PFSK-1 (cell line): ENCODE measurements at regions not wholly inside any gene's neighbourhood (a gene's known extent, or its start where the extent isn't known, plus 50 kb on each side); places are given as distances from the start of the nearest gene placed in this dataset.

ENCODE experiments used
- FOXP2 ChIP-seq: optimal IDR thresholded peaks from 2 replicates; pipeline ENCODE3; 2011; ENCODE audit warnings: borderline replicate concordance, control low read depth, inconsistent platforms; ENCODE audit not compliant: insufficient read depth; ENCODE audit errors: extremely low read length, extremely low read depth
- POLR2AphosphoS5 ChIP-seq: IDR thresholded peaks from 2 replicates; pipeline ENCODE4 v1.6.1; 2012; ENCODE audit warnings: low read depth, mild to moderate bottlenecking, control low read depth, low read length, moderate library complexity
- SIN3A ChIP-seq: IDR thresholded peaks from 2 replicates; pipeline ENCODE4 v1.6.1; 2012; ENCODE audit warnings: mild to moderate bottlenecking, low read length, moderate library complexity, borderline replicate concordance; ENCODE audit not compliant: insufficient read depth
- TAF1 ChIP-seq: IDR thresholded peaks from 2 replicates; pipeline ENCODE4 v1.6.1; 2012; ENCODE audit warnings: low read length, control low read depth, borderline replicate concordance; ENCODE audit not compliant: insufficient read depth
- TF ChIP-seq, protein P1 (sequence below), 2 experiments: IDR thresholded peaks; 2 replicates each; pipeline versions ENCODE4 v1.6.1 to v1.8.0; 2011 to 2012; ENCODE audit warnings: low read depth in 2 of 2, low read length in 2 of 2, control low read depth in 1 of 2, inconsistent platforms in 1 of 2, mild to moderate bottlenecking in 1 of 2, moderate library complexity in 1 of 2; ENCODE audit not compliant: insufficient read depth in 1 of 2

DNA sequence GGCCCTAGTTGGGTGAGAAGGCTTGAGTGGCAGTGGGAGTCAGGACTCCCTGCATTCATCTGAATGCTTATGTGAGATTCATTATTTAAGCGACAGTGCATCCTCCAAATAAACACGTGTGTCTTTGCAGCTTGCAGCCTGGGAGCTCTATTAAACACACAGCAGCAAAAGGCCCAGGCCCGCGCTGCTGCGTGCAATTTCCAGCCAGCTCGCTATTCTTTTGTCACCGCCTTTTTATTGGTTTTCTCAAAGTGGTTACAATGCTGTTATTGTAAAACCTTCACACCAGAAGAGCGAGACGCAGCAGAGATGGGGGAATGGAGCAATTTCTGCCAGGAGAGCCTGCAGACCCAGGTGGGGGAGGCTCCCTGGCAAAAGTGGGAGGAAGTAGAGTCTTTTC, 252.5 kb downstream of the BCOR start:
- TF ChIP-seq TAF1 = no peak
- TF ChIP-seq POLR2AphosphoS5 = no peak
- TF ChIP-seq SIN3A = no peak
- TF ChIP-seq FOXP2 = no peak

DNA sequence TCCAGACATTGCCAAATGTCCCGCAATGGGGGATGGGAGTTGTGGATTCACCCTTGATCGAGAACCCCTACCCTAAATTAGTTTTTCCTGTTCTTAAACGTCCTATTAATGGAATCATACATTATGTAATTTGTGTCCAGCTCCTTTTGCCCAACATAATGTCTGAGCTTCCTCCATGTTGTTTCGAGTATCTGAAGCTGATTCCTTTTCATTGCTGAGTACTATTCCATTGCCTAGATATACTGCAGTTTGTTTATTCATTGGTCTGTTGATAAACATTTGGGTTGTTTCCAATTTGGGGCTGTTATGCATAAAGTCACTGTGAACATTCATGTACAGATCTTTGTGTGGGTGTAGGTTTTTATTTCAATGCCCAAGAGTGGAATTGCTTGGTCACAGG, 251.3 kb downstream of the BCOR start:
- TF ChIP-seq TAF1 (no peak), POLR2AphosphoS5 (no peak), FOXP2 (no peak), SIN3A (no peak)
- TF ChIP-seq, protein P1, sequence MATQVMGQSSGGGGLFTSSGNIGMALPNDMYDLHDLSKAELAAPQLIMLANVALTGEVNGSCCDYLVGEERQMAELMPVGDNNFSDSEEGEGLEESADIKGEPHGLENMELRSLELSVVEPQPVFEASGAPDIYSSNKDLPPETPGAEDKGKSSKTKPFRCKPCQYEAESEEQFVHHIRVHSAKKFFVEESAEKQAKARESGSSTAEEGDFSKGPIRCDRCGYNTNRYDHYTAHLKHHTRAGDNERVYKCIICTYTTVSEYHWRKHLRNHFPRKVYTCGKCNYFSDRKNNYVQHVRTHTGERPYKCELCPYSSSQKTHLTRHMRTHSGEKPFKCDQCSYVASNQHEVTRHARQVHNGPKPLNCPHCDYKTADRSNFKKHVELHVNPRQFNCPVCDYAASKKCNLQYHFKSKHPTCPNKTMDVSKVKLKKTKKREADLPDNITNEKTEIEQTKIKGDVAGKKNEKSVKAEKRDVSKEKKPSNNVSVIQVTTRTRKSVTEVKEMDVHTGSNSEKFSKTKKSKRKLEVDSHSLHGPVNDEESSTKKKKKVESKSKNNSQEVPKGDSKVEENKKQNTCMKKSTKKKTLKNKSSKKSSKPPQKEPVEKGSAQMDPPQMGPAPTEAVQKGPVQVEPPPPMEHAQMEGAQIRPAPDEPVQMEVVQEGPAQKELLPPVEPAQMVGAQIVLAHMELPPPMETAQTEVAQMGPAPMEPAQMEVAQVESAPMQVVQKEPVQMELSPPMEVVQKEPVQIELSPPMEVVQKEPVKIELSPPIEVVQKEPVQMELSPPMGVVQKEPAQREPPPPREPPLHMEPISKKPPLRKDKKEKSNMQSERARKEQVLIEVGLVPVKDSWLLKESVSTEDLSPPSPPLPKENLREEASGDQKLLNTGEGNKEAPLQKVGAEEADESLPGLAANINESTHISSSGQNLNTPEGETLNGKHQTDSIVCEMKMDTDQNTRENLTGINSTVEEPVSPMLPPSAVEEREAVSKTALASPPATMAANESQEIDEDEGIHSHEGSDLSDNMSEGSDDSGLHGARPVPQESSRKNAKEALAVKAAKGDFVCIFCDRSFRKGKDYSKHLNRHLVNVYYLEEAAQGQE (IDR thresholded peaks at IDR 0.05; ENCODE audit: insufficient read depth in 1 of 2, low read depth in 2 of 2, low read length in 2 of 2) = no peak

DNA sequence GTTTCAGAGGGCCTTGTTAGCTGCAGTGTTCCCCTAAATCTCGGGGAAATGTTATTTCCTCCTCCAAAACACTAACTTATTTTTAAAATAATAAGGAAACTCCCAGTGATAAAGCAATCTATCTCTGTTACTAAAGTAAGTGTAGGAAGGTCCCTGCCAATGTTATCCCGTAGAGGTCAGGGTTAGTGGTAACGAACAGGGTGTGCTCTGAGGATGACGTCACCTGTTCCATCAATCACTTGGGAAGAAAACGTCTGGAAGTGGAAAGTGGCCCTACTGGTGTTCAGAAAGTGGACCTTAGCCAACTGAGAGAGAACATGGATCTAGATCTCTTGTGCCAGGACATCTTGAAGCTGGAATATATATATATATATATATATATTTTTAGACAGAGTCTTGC, 249.5 kb downstream of the BCOR start:
- TF ChIP-seq POLR2AphosphoS5 = no peak
- TF ChIP-seq, protein P1 (IDR thresholded peaks at IDR 0.05; ENCODE audit: insufficient read depth in 1 of 2, low read depth in 2 of 2, low read length in 2 of 2) = no peak
- no peak for TF ChIP-seq FOXP2
- TF ChIP-seq TAF1 = no peak
- TF ChIP-seq SIN3A = no peak

DNA sequence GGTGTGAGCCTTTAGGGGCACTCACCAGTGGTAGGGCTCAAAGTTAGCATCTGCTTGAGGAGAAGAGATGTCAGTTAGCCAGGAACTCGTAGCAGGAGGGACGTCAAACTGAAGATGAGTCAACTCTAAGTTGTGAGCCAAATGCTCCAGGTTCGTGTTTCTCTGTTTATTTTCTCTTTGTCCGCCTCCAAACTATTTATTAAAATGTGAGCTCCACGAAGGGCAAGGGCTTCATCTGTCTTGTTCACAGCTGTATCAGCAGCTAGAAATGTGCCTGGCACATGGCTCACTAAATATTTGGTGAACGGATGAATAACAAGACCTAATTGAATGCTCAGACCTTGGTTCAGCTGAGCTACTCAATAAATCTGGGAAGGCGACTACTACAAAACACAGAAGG, 248.9 kb downstream of the BCOR start:
- TF ChIP-seq, protein P1 (IDR thresholded peaks at IDR 0.05; ENCODE audit: insufficient read depth in 1 of 2, low read depth in 2 of 2, low read length in 2 of 2) = no peak
- no peak for TF ChIP-seq SIN3A

DNA sequence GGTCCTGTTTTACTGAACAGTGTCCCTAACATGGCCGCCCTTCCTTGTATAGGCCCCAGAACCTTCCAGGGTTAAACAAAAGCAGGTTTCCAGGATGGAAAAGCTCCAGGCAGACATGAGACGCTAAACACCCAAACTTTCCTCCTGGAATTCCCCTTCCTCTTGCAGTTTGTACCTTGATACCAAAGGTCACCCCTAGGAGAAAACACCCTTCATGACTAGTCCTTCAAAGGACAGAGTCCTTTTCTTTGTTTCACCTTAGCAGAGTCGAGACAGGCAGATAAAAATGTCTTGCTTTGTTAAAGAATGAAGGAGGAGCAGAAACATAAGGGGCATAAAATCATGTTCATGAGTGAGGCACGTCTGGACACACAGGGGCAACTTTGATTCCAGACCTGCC, 247.5 kb downstream of the BCOR start:
- TF ChIP-seq SIN3A (no peak), POLR2AphosphoS5 (no peak)

DNA sequence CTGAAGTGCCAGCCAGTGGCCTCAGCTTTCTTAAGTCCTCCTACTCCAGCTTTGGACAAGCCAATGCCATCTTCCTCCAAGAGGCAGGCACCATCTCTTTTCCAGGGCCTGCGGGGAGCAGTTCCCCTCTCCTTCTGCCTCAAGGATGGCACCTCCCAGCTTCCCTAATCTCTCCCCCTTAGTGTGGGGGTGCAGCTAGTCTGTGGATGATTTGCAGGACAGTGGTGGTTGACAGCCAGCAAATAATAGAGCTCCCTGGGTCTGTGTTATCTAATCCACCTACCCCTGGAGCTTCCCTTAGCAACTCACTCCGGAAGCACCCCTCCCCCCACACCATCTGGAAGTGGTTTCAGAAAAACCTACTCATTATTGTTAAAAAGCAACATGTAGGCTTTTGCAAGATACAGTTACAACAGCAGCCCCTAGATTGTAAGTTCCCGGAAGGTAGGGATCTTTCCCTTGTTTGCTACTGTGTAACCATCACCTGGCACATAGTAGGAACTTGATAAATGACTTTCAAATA, 247.1 kb downstream of the BCOR start:
- TF ChIP-seq SIN3A (no peak), POLR2AphosphoS5 (no peak), TAF1 (no peak), FOXP2 (no peak)
- TF ChIP-seq, protein P1 (IDR thresholded peaks at IDR 0.05; ENCODE audit: insufficient read depth in 1 of 2, low read depth in 2 of 2, low read length in 2 of 2) = no peak
